Pancreas (tissue), 10 donors: ENCODE measurements at regions not wholly inside any gene's neighbourhood (a gene's known extent, or its start where the extent isn't known, plus 50 kb on each side); places are given as distances from the start of the nearest gene placed in this dataset.

Experiments
- ATAC-seq, 4 donors: fragments of 200-7000 bp; cut with Tn5 transposase; one replicate each; pipeline versions ENCODE4 v1.8.0 to v1.9.1; 2020; ENCODE audit warnings: mild to moderate bottlenecking in 4 of 4, moderate library complexity in 4 of 4
- DNase-seq, 6 donors: peaks; one replicate each; pipeline ENCODE4 v3.0.0-alpha.2; 2020
- FAIRE-seq: peaks from 2 replicates; lab custom pipeline; 2012; peaks lifted over from hg19 to GRCh38; lab: Jason Lieb, UNC
- H3K27ac ChIP-seq, 4 donors: fragments of 200-600 bp; sonication (generic); 1 replicate in 3 of 4; 2 replicates in 1 of 4; pipeline versions ENCODE4 v1.5.0 to v1.8.0; 2020
- H3K27me3 ChIP-seq, 4 donors: fragments of 200-600 bp; one replicate each; pipeline ENCODE4 v1.8.0; 2021
- H3K36me3 ChIP-seq, 3 donors: fragments of 200-600 bp; sonication (generic) in 1 of 3; one replicate each; pipeline versions ENCODE4 v1.5.0 to v1.8.0; 2020 to 2021
- H3K4me1 ChIP-seq, 3 donors: fragments of 200-600 bp; one replicate each; pipeline ENCODE4 v1.8.0; 2021
- H3K4me3 ChIP-seq, 4 donors: fragments of 200-600 bp; sonication (generic) in 2 of 4; one replicate each; pipeline versions ENCODE4 v1.5.0 to v1.8.0; 2020 to 2021
- H3K9me3 ChIP-seq, 4 donors: fragments of 200-600 bp; one replicate each; pipeline ENCODE4 v1.8.0; 2021
- CTCF ChIP-seq, 4 donors: fragments of 200-600 bp; sonication (generic) in 3 of 4; IDR thresholded peaks; one replicate each; pipeline versions ENCODE4 v1.5.0 to v1.8.0; 2021; ENCODE audit warnings: antibody characterized with exemption in 4 of 4
- WGBS, 2 donors: extraction: QIAGEN DNeasy Blood & Tissue Kit; methylation state at CpG; one replicate each; pipeline ENCODE4 v1.1.7; 2013; 5-methylcytosine and 5-hydroxymethylcytosine counted together
- intact Hi-C, 3 donors: fragments of 100-400 bp; cut with DNase I; formaldehyde crosslinking; loops; one replicate each; pipeline versions ENCODE4 v1.11.1 to v1.14.2; 2022
- donor health status: healthy with polysubstance abuse.
- donor health status: DM: no; HTN: no; CAD: no; lungs with moderate emphysema.
- donor health status: DM: no; HTN: no; CAD: no.
- donor health status: control.
- donor health status: control.
- donor health status: Bipolar disorder and iron deficiency.
- donor health status: DM: yes; HTN: yes; CAD: no.
- donor health status: DM: no; HTN: no; CAD: no.
- donor health status: DM: no; HTN: no; CAD: no.
- donor health status: DM: yes; HTN: yes; CAD: no.

- H3K9me3 ChIP-seq: no peaks in the 10 kb centered on the region
- no peak for ATAC-seq
- no peak overlapping the region for H3K27ac ChIP-seq
- intact Hi-C loops: no loop called here
- TF ChIP-seq CTCF (IDR thresholded peaks at IDR 0.05): no peak
- no peaks in the 10 kb centered on the region for H3K4me1 ChIP-seq
- FAIRE-seq: no peak
- WGBS, 2 donors: 58 to 64% methylated on average over 2 of the region's 2 CpGs
- no peaks in the 10 kb centered on the region for H3K27me3 ChIP-seq
- DNase-seq: no peak
- H3K36me3 ChIP-seq: no peaks in the 10 kb centered on the region
- H3K4me3 ChIP-seq: no peak overlapping the region
Measured at GRCh38 chr1:191739544-191739943, 418.7 kb upstream of the RGS18 start.

- Histone ChIP-seq H3K4me3 (no peak overlapping the region), H3K36me3 (no peaks in the 10 kb centered on the region), H3K27me3 (no peaks in the 10 kb centered on the region), H3K27ac (no peak overlapping the region), H3K9me3 (no peaks in the 10 kb centered on the region), H3K4me1 (no peaks in the 10 kb centered on the region)
- ATAC-seq: no peak
- WGBS, 2 donors: 81 to 94% methylated on average over 4 of the region's 4 CpGs
- intact Hi-C loops: no loop called here
- FAIRE-seq: no peak
- no peak for TF ChIP-seq CTCF (IDR thresholded peaks at IDR 0.05)
- no peak for DNase-seq
Measured at GRCh38 chr1:191752342-191752741, 405.9 kb upstream of the RGS18 start.

GRCh38 chr1:191760016-191760415 lies 398.2 kb upstream of the RGS18 start:
- DNase-seq (no peak), ATAC-seq (no peak), FAIRE-seq (no peak)
- H3K27ac ChIP-seq: no peak overlapping the region
- TF ChIP-seq CTCF (IDR thresholded peaks at IDR 0.05): no peak
- no peaks in the 10 kb centered on the region for H3K27me3 ChIP-seq
- H3K9me3 ChIP-seq: no peaks in the 10 kb centered on the region
- H3K36me3 ChIP-seq: no peaks in the 10 kb centered on the region
- WGBS, 2 donors: 56 to 64% methylated on average over 2 of the region's 2 CpGs
- intact Hi-C loops: no loop called here
- no peaks in the 10 kb centered on the region for H3K4me1 ChIP-seq
- H3K4me3 ChIP-seq: no peak overlapping the region

GRCh38 chr1:191788551-191788950 lies 369.7 kb upstream of the RGS18 start:
- Histone ChIP-seq H3K36me3 (no peaks in the 10 kb centered on the region), H3K4me1 (no peaks in the 10 kb centered on the region), H3K9me3 (no peaks in the 10 kb centered on the region), H3K4me3 (no peak overlapping the region), H3K27ac (no peak overlapping the region), H3K27me3 (no peaks in the 10 kb centered on the region)
- intact Hi-C loops: no loop called here
- no peak for FAIRE-seq
- TF ChIP-seq CTCF (IDR thresholded peaks at IDR 0.05): no peak
- 61 to 67% methylated on average over 1 of the region's 1 CpG for WGBS, 2 donors
- ATAC-seq: no peak
- no peak for DNase-seq

GRCh38 chr1:191798178-191798577 lies 360.1 kb upstream of the RGS18 start:
- Histone ChIP-seq H3K4me1 (no peaks in the 10 kb centered on the region), H3K9me3 (no peaks in the 10 kb centered on the region), H3K36me3 (no peaks in the 10 kb centered on the region), H3K27ac (no peak overlapping the region), H3K4me3 (no peak overlapping the region), H3K27me3 (no peaks in the 10 kb centered on the region)
- intact Hi-C loops: no loop called here
- WGBS, 2 donors: 54 to 60% methylated on average over 1 of the region's 1 CpG
- no peak for FAIRE-seq
- DNase-seq: no peak
- no peak for ATAC-seq
- TF ChIP-seq CTCF (IDR thresholded peaks at IDR 0.05): no peak
